Thoracic aorta (tissue), 2 donors: ENCODE measurements at regions not wholly inside any gene's neighbourhood (a gene's known extent, or its start where the extent isn't known, plus 50 kb on each side); places are given as distances from the start of the nearest gene placed in this dataset.

ENCODE experiments used
- ATAC-seq: fragments of 150-250 bp; one replicate; pipeline ENCODE4 v1.8.0; 2017; ENCODE audit warnings: low read depth; ENCODE audit not compliant: insufficient number of reproducible peaks, low FRiP score
- DNase-seq: peaks from one replicate; pipeline ENCODE4 v3.0.0-alpha.2; 2020; ENCODE audit warnings: low spot score
- H3K27ac ChIP-seq, 2 donors: fragments of 200-600 bp; sonication (generic); 1 replicate in 1 of 2; 2 replicates in 1 of 2; pipeline ENCODE4 v1.5.1; 2016; ENCODE audit warnings: mild to moderate bottlenecking in 2 of 2, moderate library complexity in 2 of 2
- H3K27me3 ChIP-seq: fragments of 200-600 bp; sonication (generic); replicated peaks from 2 replicates; pipeline ENCODE4 v1.6.0; 2016; ENCODE audit warnings: mild to moderate bottlenecking; ENCODE audit not compliant: insufficient read depth
- H3K36me3 ChIP-seq: fragments of 200-600 bp; sonication (generic); one replicate; pipeline ENCODE4 v1.5.1; 2016
- H3K4me1 ChIP-seq, 2 donors: fragments of 200-600 bp; sonication (generic); 1 replicate in 1 of 2; 2 replicates in 1 of 2; pipeline versions ENCODE4 v1.5.1 to v1.6.0; 2016; ENCODE audit warnings: low read depth in 2 of 2, mild to moderate bottlenecking in 1 of 2; ENCODE audit not compliant: control insufficient read depth in 1 of 2
- H3K4me3 ChIP-seq: fragments of 200-600 bp; sonication (generic); 2 replicates; pipeline ENCODE4 v1.5.1; 2016; ENCODE audit warnings: mild to moderate bottlenecking
- H3K9me3 ChIP-seq: fragments of 200-600 bp; sonication (generic); 2 replicates; pipeline ENCODE4 v1.5.1; 2016
- CTCF ChIP-seq: fragments of 200-600 bp; sonication (generic); IDR thresholded peaks from one replicate; pipeline ENCODE4 v1.5.1; 2019; ENCODE audit warnings: antibody characterized with exemption

GRCh38 chr5:164484948-164485347 lies 979.5 kb downstream of the MAT2B start:
- Histone ChIP-seq H3K4me3 (no peak overlapping the region), H3K27ac (no peak overlapping the region), H3K36me3 (no peaks in the 10 kb centered on the region), H3K4me1 (no peaks in the 10 kb centered on the region), H3K27me3 (no peaks in the 10 kb centered on the region), H3K9me3 (no peaks in the 10 kb centered on the region)
- no peak for TF ChIP-seq CTCF
- DNase-seq (no peak), ATAC-seq (no peak)

DNA sequence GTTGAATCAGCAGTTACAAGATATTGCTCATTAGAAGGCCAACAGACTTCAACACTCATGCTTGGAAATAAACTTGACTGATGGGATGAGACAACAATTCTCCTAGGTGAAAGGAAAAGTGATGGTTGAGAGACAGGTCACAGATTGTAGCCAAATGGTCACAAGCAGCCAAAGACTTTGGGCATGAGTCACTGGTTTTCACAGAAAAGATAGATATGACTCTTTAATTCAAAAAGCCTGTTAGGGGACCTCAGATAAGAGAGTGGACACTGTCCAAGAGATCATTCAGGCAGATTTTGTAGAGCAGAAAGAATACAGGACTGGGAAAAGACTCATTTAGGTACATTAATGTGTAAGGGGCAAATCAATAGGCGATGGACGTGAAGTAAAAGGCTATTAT lies 982.5 kb downstream of the MAT2B start:
- Histone ChIP-seq H3K27me3 (no peaks in the 10 kb centered on the region), H3K27ac (no peak overlapping the region), H3K4me3 (no peak overlapping the region), H3K4me1 (no peaks in the 10 kb centered on the region), H3K36me3 (no peaks in the 10 kb centered on the region), H3K9me3 (no peaks in the 10 kb centered on the region)
- DNase-seq = no peak
- ATAC-seq = no peak
- no peak for TF ChIP-seq CTCF

DNA sequence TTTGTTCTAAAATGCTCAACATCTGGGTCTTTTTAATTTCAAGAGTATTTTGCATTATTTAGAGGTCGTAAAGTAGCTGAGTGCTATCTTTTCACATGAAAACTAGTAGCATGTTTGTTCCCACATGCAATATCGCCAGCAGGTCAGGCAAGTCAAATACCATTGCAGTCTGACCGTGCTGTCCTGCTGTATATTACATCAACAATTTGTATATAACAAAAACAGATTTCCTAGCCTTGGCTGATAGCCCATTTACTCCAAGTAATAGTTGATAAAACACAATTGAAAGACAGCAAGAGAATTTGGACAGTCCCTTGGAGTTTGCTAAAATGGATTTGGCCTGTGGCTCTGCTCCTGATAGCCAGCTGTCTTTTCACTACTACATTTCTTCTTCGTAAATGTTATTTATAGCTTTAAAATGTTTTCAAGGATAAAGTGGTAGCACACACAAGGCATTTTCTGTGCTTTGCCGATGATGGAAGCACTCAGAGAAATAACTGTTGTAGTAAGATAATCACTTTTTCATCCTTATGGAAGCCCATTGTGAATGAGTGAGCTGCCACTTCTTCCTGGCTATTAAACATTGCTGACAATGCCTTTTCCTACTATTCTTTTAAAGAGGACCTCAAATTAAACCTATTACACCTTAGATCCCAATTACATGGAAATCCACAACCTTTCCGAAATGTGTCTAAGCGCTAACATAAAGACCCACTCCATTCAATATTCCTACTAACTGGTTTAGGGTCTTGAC lies 992.1 kb downstream of the MAT2B start:
- Histone ChIP-seq H3K4me3 (no peak overlapping the region), H3K36me3 (no peaks in the 10 kb centered on the region), H3K27me3 (no peaks in the 10 kb centered on the region), H3K9me3 (no peaks in the 10 kb centered on the region), H3K27ac (no peak overlapping the region), H3K4me1 (no peaks in the 10 kb centered on the region)
- TF ChIP-seq CTCF = no peak
- ATAC-seq = no peak
- no peak for DNase-seq

DNA sequence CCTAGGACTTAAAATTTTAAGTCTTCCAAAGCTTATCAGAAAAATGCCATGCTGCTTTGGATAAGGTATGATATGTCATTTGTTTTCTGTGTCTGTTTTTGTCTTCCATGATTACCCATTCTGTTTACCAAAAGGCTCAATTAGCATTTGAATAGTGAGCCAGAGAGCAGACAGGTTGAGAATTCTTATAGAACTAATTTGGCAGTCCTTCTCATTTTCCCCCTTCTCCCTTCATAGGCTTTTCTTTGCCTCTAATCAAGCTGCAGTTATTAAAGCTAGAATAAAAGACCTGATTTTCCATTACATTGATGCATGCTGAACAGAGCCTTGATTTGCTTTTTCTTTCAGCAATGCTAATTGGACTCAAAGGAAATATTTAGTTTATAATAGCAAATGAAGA lies 993.0 kb downstream of the MAT2B start:
- Histone ChIP-seq H3K4me3 (no peak overlapping the region), H3K9me3 (no peaks in the 10 kb centered on the region), H3K27ac (no peak overlapping the region), H3K36me3 (no peaks in the 10 kb centered on the region), H3K4me1 (no peaks in the 10 kb centered on the region), H3K27me3 (no peaks in the 10 kb centered on the region)
- ATAC-seq (no peak), DNase-seq (no peak)
- no peak for TF ChIP-seq CTCF

- Histone ChIP-seq H3K4me3 (no peak overlapping the region), H3K27ac (no peak overlapping the region), H3K36me3 (no peaks in the 10 kb centered on the region), H3K4me1 (no peaks in the 10 kb centered on the region), H3K9me3 (no peaks in the 10 kb centered on the region), H3K27me3 (no peaks in the 10 kb centered on the region)
- DNase-seq (no peak), ATAC-seq (no peak)
- TF ChIP-seq CTCF = no peak
Measured at GRCh38 chr5:164500856-164501255, 995.4 kb downstream of the MAT2B start.
